HUES64 (cell line): ENCODE measurements at regions not wholly inside any gene's neighbourhood (a gene's known extent, or its start where the extent isn't known, plus 50 kb on each side); places are given as distances from the start of the nearest gene placed in this dataset.
"Not testable (repeated sequence)": the region's sequence is repeated elsewhere in the genome, so short reads cannot be mapped to it uniquely, and the experiment has no call there.

Experiments used
- H3K27ac ChIP-seq: 2 replicates; pipeline ENCODE4 v1.7.0; 2013; ENCODE audit warnings: low read depth, low read length, inconsistent platforms
- H3K27me3 ChIP-seq: 2 replicates; pipeline ENCODE4 v1.6.1; 2013; ENCODE audit warnings: mild to moderate bottlenecking, low read length; ENCODE audit not compliant: insufficient read depth
- H3K36me3 ChIP-seq: 2 replicates; pipeline ENCODE4 v1.6.1; 2013; ENCODE audit warnings: mild to moderate bottlenecking, low read length; ENCODE audit not compliant: insufficient read depth
- H3K4me1 ChIP-seq: 2 replicates; pipeline ENCODE4 v1.6.1; 2013; ENCODE audit warnings: mild to moderate bottlenecking, low read length, moderate library complexity; ENCODE audit not compliant: insufficient read depth
- H3K4me3 ChIP-seq: 2 replicates; pipeline ENCODE4 v1.5.1; 2013; ENCODE audit warnings: mild to moderate bottlenecking, low read length, moderate library complexity
- H3K9ac ChIP-seq: 2 replicates; pipeline ENCODE4 v1.6.1; 2013; ENCODE audit warnings: mild to moderate bottlenecking, low read depth, low read length
- H3K9me3 ChIP-seq: 2 replicates; pipeline ENCODE4 v1.6.1; 2013; ENCODE audit warnings: low read depth, low read length; ENCODE audit not compliant: insufficient read depth
- WGBS: fragments of 150-250, 120-280 bp; methylation state at CpG from one replicate; pipeline ENCODE4 v1.1.7; 2013; ENCODE audit warnings: missing lambda C conversion rate; 5-methylcytosine and 5-hydroxymethylcytosine counted together

DNA sequence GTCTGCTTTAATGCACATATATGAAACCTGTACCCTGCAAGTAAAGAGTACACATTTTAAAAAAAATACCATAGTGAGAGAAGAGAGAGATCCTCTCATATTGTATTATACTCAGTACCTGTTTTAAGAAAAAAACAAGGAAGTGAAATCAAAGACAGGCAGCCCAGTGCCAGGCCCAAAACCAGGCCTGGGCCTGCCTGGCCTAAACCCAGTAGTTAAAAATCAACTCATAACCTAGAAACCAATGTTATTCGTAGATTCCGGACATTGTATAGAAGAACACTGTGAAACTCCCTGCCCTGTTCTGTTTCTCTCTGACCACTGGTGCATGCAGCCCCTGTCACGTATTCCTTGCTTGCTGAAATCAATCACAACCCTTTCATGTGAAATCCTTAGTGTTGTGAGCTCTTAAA is 1078.0 kb upstream of the FAM98A start:
- not testable (repeated sequence) for H3K36me3 ChIP-seq, H3K9me3 ChIP-seq, H3K4me3 ChIP-seq, H3K9ac ChIP-seq, H3K27ac ChIP-seq, H3K4me1 ChIP-seq, H3K27me3 ChIP-seq
- 92% methylated on average over 3 of the region's 3 CpGs for WGBS

DNA sequence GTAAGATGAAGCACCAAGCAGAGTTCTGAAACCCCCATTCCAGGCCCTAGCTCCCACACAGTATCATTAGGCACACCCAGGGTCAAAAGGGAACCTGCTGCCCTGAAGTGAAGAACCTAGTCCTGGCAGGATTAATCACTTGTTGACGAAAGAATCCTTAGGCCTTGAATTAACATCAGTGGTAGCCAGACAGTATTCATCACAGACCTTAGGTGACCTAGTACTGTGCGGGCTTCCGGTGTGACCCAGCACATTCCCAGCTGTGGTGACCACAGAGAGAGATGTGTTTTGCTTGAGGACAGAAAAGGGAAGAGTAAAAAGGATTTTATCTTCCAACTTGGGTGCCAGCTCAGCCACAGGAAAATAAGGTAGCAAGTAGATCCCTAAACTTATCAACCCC is 1071.4 kb upstream of the FAM98A start:
- Histone ChIP-seq H3K36me3 (no peaks in the 10 kb centered on the region), H3K4me1 (no peaks in the 10 kb centered on the region), H3K27ac (no peak overlapping the region), H3K9me3 (no peaks in the 10 kb centered on the region), H3K4me3 (no peak overlapping the region), H3K9ac (no peak overlapping the region), H3K27me3 (no peaks in the 10 kb centered on the region)
- WGBS, result 94% methylated on average over 3 of the region's 3 CpGs

DNA sequence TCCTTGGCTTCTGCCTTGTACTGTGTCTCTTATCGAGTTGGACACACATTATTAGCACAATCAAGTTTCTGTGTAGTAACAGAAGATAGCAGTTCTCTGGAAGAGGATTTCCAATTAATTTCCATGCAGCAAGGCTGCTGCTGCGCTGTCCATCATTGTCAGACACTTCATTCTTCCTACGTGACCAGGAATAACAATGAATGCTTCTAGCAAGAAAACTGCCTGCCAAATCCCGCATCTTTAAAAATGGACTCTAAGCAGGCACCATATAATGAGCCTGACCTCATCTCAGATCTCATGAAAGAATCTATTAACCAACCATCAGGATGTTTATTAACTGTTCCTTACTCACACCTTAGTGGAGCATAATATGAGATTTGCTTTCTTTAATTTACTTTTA is 1067.7 kb upstream of the FAM98A start:
- H3K4me3 ChIP-seq, result no peak overlapping the region
- no peak overlapping the region for H3K9ac ChIP-seq
- 94% methylated on average over 3 of the region's 4 CpGs for WGBS
- no peaks in the 10 kb centered on the region for H3K4me1 ChIP-seq
- no peaks in the 10 kb centered on the region for H3K36me3 ChIP-seq
- no peaks in the 10 kb centered on the region for H3K27me3 ChIP-seq
- H3K27ac ChIP-seq, result no peak overlapping the region
- no peaks in the 10 kb centered on the region for H3K9me3 ChIP-seq

- no peak overlapping the region for H3K9ac ChIP-seq
- no peaks in the 10 kb centered on the region for H3K4me1 ChIP-seq
Measured at GRCh38 chr2:34664266-34664665, 1065.2 kb upstream of the FAM98A start.

GRCh38 chr2:34663314-34663713 is 1064.2 kb upstream of the FAM98A start:
- Histone ChIP-seq H3K4me3 (no peak overlapping the region), H3K36me3 (no peaks in the 10 kb centered on the region), H3K27ac (no peak overlapping the region), H3K27me3 (no peaks in the 10 kb centered on the region), H3K4me1 (no peaks in the 10 kb centered on the region), H3K9ac (no peak overlapping the region), H3K9me3 (no peaks in the 10 kb centered on the region)
- 88% methylated on average over 2 of the region's 2 CpGs for WGBS

More at GRCh38 chr2:34664266-34664665, 1065.2 kb upstream of the FAM98A start:
- 90% methylated on average over 3 of the region's 3 CpGs for WGBS
- no peaks in the 10 kb centered on the region for H3K27me3 ChIP-seq
- no peak overlapping the region for H3K4me3 ChIP-seq
- H3K9me3 ChIP-seq, result no peaks in the 10 kb centered on the region
- H3K36me3 ChIP-seq, result no peaks in the 10 kb centered on the region
- no peak overlapping the region for H3K27ac ChIP-seq

DNA sequence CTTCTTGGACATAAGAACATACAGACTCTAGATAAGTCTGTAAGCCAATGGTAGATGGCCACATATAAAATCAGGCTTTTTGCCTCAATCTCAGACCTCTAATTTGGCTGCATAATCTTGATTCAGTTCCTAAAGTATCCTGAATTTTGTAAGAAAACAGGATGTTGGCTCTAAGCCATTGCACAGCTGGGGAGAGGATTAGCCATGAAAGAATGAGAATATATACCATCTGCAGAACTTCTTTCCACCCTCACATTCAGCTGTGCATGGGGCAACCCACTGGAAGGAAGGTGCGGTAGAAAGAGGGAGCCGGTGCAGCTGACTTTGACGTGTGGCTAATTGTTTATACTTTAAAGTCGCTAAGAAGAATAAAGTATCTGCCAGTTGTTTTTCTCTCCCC is 1061.6 kb upstream of the FAM98A start:
- Histone ChIP-seq H3K4me3 (no peak overlapping the region), H3K27me3 (no peaks in the 10 kb centered on the region), H3K4me1 (no peaks in the 10 kb centered on the region), H3K36me3 (no peaks in the 10 kb centered on the region), H3K9ac (no peak overlapping the region), H3K27ac (no peak overlapping the region), H3K9me3 (no peaks in the 10 kb centered on the region)
- WGBS, result 100% methylated on average over 4 of the region's 4 CpGs

DNA sequence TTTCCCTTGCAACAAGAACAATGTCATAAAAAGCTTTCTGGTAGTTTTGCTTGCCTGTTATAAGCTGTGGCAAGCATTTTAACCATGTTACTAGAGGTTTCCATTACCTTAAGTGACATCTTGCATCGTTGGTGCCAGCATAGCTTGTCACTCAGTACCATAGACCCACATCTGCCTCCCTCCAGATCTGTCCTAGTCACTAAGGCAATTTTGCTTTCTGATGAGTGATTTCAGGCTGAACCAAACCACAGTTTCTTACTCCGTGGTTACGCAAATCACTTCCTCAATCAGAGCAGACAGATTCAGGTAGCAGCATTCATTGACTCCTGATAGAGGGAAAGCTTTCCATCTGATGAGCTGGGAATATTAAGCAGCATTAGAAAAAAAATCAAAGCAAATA is 1057.5 kb upstream of the FAM98A start:
- Histone ChIP-seq H3K4me1 (no peaks in the 10 kb centered on the region), H3K27ac (no peak overlapping the region), H3K4me3 (no peak overlapping the region), H3K36me3 (no peaks in the 10 kb centered on the region), H3K27me3 (no peaks in the 10 kb centered on the region), H3K9ac (no peak overlapping the region), H3K9me3 (no peaks in the 10 kb centered on the region)
- 91% methylated on average over 3 of the region's 3 CpGs for WGBS

- Histone ChIP-seq H3K27ac (no peak overlapping the region), H3K36me3 (no peaks in the 10 kb centered on the region), H3K9me3 (no peaks in the 10 kb centered on the region), H3K4me1 (no peaks in the 10 kb centered on the region), H3K9ac (no peak overlapping the region), H3K27me3 (no peaks in the 10 kb centered on the region), H3K4me3 (no peak overlapping the region)
- no CpG with 5 or more reads among the region's 1 CpG for WGBS
Measured at GRCh38 chr2:34652636-34653035, 1053.5 kb upstream of the FAM98A start.

- Histone ChIP-seq H3K36me3 (no peaks in the 10 kb centered on the region), H3K9me3 (peaks cover 4% of the 10 kb centered on the region; the same call in 1 of the 2 replicates), H3K27me3 (no peaks in the 10 kb centered on the region), H3K4me1 (no peaks in the 10 kb centered on the region), H3K27ac (no peak overlapping the region), H3K4me3 (no peak overlapping the region), H3K9ac (no peak overlapping the region)
- WGBS, result no CpG with 5 or more reads among the region's 3 CpGs
Measured at GRCh38 chr2:34646901-34647300, 1047.8 kb upstream of the FAM98A start.

- 100% methylated on average over 1 of the region's 1 CpG for WGBS
- Histone ChIP-seq H3K36me3 (no peaks in the 10 kb centered on the region), H3K9me3 (peaks cover 12% of the 10 kb centered on the region; the same call in 1 of the 2 replicates), H3K4me3 (no peak overlapping the region), H3K4me1 (no peaks in the 10 kb centered on the region), H3K27me3 (no peaks in the 10 kb centered on the region), H3K27ac (no peak overlapping the region), H3K9ac (no peak overlapping the region)
Measured at GRCh38 chr2:34632327-34632726, 1033.2 kb upstream of the FAM98A start.

DNA sequence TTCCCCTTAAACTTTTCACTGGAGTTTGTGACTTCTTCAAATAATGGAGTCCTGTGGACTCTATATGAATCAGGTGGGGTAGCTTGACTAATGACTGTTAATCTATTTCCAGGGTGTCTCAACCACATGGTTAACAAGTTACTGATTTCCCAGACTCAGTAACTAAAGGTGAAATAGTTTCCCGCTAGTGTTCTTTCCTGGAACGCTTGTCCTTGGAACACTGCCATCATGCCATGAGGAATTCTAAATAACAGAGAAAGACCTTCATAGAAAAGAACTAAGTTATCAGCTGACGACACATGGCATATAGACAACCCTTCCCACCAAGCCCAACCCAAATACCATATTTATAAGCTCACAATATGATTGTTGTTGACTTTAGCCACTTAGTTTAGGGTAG is 1027.9 kb upstream of the FAM98A start:
- Histone ChIP-seq H3K4me1 (no peaks in the 10 kb centered on the region), H3K9ac (no peak overlapping the region), H3K9me3 (no peaks in the 10 kb centered on the region), H3K36me3 (no peaks in the 10 kb centered on the region), H3K27ac (no peak overlapping the region), H3K4me3 (no peak overlapping the region), H3K27me3 (no peaks in the 10 kb centered on the region)
- WGBS, result 95% methylated on average over 3 of the region's 3 CpGs

GRCh38 chr2:34604164-34604563 is 1005.1 kb upstream of the FAM98A start:
- Histone ChIP-seq H3K27ac (no peak overlapping the region), H3K36me3 (no peaks in the 10 kb centered on the region), H3K9ac (no peak overlapping the region), H3K4me1 (no peaks in the 10 kb centered on the region), H3K9me3 (no peaks in the 10 kb centered on the region), H3K4me3 (no peak overlapping the region), H3K27me3 (no peaks in the 10 kb centered on the region)
- WGBS, result 97% methylated on average over 3 of the region's 4 CpGs
